GM12864 (cell line): ENCODE measurements at regions not wholly inside any gene's neighbourhood (a gene's known extent, or its start where the extent isn't known, plus 50 kb on each side); places are given as distances from the start of the nearest gene placed in this dataset.
"Not testable (repeated sequence)": the region's sequence is repeated elsewhere in the genome, so short reads cannot be mapped to it uniquely, and the experiment has no call there.

Source experiments
- DNase-seq: peaks from one replicate; pipeline ENCODE4 v3.0.0-alpha.2; 2011; ENCODE audit warnings: low read depth
- H3K4me3 ChIP-seq: 2 replicates; pipeline ENCODE4 v1.5.1; 2011; ENCODE audit warnings: mild to moderate bottlenecking, low read depth, low read length, control low read depth
- CTCF ChIP-seq: IDR thresholded peaks from 2 replicates; pipeline ENCODE4 v1.5.1; 2011; ENCODE audit warnings: low read depth, mild to moderate bottlenecking, moderate library complexity, low read length, control low read depth, inconsistent platforms; ENCODE audit errors: missing control alignments

DNA sequence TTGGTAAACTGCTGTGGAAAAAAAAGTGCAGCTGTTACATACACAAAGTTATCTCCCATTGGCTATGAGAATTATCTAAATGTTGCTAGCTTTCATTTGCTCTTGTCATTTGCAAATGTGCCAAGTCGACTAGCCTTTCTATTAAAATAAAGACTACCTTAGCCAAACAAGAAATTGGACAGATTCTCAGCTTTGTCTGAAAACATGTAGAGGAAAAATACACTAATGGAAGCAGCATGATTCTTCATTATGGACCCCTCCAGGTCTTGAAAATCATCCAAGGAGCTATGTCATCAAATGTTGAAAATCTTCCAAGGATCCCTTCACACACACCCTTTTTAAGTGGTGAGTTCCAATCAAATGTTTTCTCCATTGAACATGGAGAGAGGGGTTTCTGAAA, 237.7 kb downstream of the ETV1 start:
- H3K4me3 ChIP-seq = no peak overlapping the region
- no peak for DNase-seq
- TF ChIP-seq CTCF = no peak

- no peak for DNase-seq
- no peak for TF ChIP-seq CTCF
- no peak overlapping the region for H3K4me3 ChIP-seq
Measured at GRCh38 chr7:13757841-13758240, 231.6 kb downstream of the ETV1 start.

GRCh38 chr7:13765853-13766252, 223.6 kb downstream of the ETV1 start:
- DNase-seq, H3K4me3 ChIP-seq: not testable (repeated sequence)

DNA sequence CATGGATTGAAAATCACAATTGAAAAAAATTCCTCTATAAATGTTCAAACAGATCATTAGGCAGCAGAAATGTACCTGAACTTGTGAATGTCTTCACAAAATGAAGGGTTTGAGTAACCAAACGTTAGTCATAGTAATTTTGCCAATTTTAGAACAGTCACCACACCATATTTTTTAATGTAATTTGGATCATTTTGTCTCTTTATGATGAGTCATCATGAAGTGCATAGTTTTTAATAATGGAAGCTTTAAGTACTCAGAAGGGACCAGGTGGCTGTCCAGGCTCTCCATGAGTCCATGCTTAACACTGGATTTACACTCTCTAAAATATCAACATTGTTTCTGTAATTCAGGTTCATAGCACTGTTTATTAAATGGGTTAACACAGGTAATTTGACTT, 219.2 kb downstream of the ETV1 start:
- H3K4me3 ChIP-seq = no peak overlapping the region
- no peak for DNase-seq
- no peak for TF ChIP-seq CTCF

DNA sequence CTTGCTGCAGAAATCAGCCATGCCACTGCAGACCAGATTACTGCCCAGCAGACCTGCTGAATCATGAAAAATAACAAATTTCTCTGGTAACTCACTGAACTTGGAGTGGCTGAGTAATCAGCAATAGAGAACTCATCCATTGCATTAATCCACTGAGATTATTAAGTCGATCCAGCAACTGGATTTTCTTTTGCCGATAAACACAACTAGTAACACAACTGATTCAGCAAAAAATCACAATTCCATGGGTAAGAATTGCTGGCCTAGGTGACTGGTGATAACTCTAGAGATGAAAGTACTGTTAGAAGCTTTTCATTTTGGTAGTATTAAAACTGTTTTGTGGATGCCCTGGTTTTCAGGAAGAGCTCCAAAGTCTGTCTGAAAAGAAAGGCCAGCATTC, 214.5 kb downstream of the ETV1 start:
- TF ChIP-seq CTCF = no peak
- no peak for DNase-seq
- H3K4me3 ChIP-seq = no peak overlapping the region

DNA sequence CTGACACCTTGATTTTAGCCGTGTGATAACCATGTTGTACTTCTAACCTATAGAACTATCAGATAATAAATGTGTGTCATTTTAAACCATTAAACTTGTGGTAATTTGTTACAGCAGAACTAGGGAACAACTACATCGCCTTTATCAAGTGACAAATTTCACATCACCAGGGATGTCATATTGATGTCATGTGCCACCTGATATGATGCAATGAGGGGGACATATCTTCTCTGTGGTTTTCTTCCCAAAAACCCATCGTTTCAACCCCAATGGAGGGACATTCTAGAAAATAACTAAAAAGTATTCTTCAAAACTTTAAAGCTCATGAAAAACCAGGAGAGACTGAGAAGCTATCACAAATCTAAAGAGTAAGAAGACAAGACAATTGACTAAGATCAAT, 212.2 kb downstream of the ETV1 start:
- H3K4me3 ChIP-seq = no peak overlapping the region
- no peak for TF ChIP-seq CTCF
- DNase-seq = no peak

DNA sequence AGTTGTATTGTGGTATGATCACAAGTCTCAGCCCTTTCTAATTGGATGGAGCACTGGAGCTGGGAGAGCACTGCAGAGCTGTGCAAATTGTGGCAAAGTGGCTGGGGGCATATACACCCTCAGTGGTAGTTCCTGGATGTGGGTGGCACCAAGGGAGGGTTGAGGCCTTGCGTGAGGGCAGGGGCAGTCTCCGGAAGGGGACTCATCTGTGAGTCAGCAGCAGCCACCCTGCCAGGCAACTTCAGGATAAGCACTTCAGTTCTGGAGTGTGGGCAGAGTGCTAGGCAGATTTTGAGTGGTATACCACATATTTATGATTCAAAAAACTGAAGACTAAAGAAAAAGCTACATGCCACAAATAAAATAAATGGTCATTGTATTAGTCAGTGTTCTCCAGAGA, 210.5 kb downstream of the ETV1 start:
- TF ChIP-seq CTCF = no peak
- DNase-seq = no peak
- H3K4me3 ChIP-seq = no peak overlapping the region

DNA sequence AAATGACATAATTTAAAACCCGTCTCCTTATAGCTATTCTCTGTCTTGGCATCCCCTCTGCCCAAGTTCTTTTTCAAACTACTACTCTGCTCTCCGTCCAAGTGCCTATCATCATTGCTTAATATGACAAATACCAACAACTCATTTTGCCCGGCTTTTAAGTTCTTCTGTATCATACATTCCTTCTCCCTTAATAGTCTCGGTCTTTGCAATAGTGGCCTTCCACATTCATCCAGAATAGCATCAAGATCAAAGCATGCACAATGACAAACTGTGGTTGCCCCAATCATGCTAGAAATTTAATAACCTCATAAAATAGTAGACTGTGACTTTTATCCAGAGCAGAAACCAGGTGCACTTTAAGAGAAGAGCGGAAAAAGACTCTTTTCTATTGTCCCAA, 198.9 kb downstream of the ETV1 start:
- no peak for DNase-seq
- H3K4me3 ChIP-seq = no peak overlapping the region
- TF ChIP-seq CTCF = no peak
